HepG2 (cell line): ENCODE measurements at regions not wholly inside any gene's neighbourhood (a gene's known extent, or its start where the extent isn't known, plus 50 kb on each side); places are given as distances from the start of the nearest gene placed in this dataset.

ENCODE experiments used
- ATAC-seq: fragments of 200-7000 bp; cut with Tn5 transposase; 3 replicates; pipeline ENCODE4 v1.9.1; 2020; ENCODE audit warnings: mild to moderate bottlenecking, moderate library complexity
- BruUV-seq: library from RNA; stranded (reverse); fragments of 400-500 nt; replicated peaks from 2 replicates; lab custom pipeline; 2021; lab: Mats Ljungman, UMichigan
- CTCF ChIA-PET: fragments of 300-600 bp; formaldehyde crosslinking; extraction: SDS; loops from one replicate; lab custom pipeline; 2021; ENCODE audit warnings: low total read pairs, inconsistent platforms, low intra/inter-chr PET ratio; lab: Yijun Ruan, JAX
- POLR2A ChIA-PET: fragments of 350-600 bp; sonication (Branson Sonifier 250); formaldehyde crosslinking; loops from one replicate; lab custom pipeline; 2020; ENCODE audit warnings: antibody characterized with exemption, inconsistent platforms; lab: Yijun Ruan, JAX
- DNase-seq: peaks from one replicate; pipeline ENCODE4 v3.0.0-alpha.2; 2015; ENCODE audit warnings: low spot score
- FAIRE-seq: peaks from 3 replicates; lab custom pipeline; 2011; peaks lifted over from hg19 to GRCh38; lab: Jason Lieb, UNC
- H2AFZ ChIP-seq: one replicate; pipeline ENCODE4 v1.6.1; 2011; ENCODE audit warnings: low read length, inconsistent platforms
- H3K27ac ChIP-seq: fragments of 300-600 bp; 3 replicates; pipeline ENCODE4 v1.8.0; 2011; ENCODE audit warnings: mixed run types, mild to moderate bottlenecking, mixed read lengths, low read length, inconsistent platforms; ENCODE audit not compliant: insufficient read depth; ENCODE audit errors: extremely low read length
- H3K27me3 ChIP-seq, 2 experiments: fragments of 200-600 bp in 1 of 2; 2 replicates in 1 of 2; 3 replicates in 1 of 2; pipeline versions ENCODE4 v1.6.0 to v1.8.0; 2011; ENCODE audit warnings: low read length in 2 of 2, mild to moderate bottlenecking in 2 of 2, moderate library complexity in 2 of 2, inconsistent platforms in 1 of 2; ENCODE audit not compliant: insufficient read depth in 2 of 2, control insufficient read depth in 1 of 2
- H3K36me3 ChIP-seq, 2 experiments: fragments of 200-600 bp in 1 of 2; replicated peaks in 1 of 2; 2 replicates in 1 of 2; 3 replicates in 1 of 2; pipeline versions ENCODE4 v1.5.1 to v1.8.0; 2011; ENCODE audit warnings: low read length in 2 of 2, inconsistent platforms in 1 of 2; ENCODE audit not compliant: insufficient read depth in 2 of 2, control insufficient read depth in 1 of 2
- H3K4me1 ChIP-seq: 2 replicates; pipeline ENCODE4 v1.5.1; 2012; ENCODE audit warnings: low read length, inconsistent platforms; ENCODE audit not compliant: insufficient read depth
- H3K4me2 ChIP-seq: 2 replicates; pipeline ENCODE4 v1.6.0; 2011; ENCODE audit warnings: low read depth, low read length, inconsistent platforms
- H3K4me3 ChIP-seq, 3 experiments: fragments of 200-600 bp in 1 of 3; sonication (generic), shearing (Covaris generic) in 1 of 3; replicated peaks in 1 of 3; 2 replicates each; pipeline ENCODE4 v1.5.1; 2011 to 2016; ENCODE audit warnings: low read length in 3 of 3, inconsistent platforms in 2 of 3, low read depth in 2 of 3, mild to moderate bottlenecking in 2 of 3, control low read depth in 1 of 3, mixed read lengths in 1 of 3; ENCODE audit not compliant: insufficient read depth in 1 of 3
- H3K79me2 ChIP-seq: one replicate; pipeline ENCODE4 v1.6.1; 2011; ENCODE audit warnings: low read length, inconsistent platforms; ENCODE audit not compliant: insufficient read depth
- H3K9ac ChIP-seq: 2 replicates; pipeline ENCODE4 v1.6.0; 2011; ENCODE audit warnings: mild to moderate bottlenecking, low read depth, low read length, inconsistent platforms; ENCODE audit not compliant: insufficient read depth
- H3K9me3 ChIP-seq: 2 replicates; pipeline ENCODE4 v1.5.1; 2012; ENCODE audit warnings: mild to moderate bottlenecking, low read length
- H4K20me1 ChIP-seq: 2 replicates; pipeline ENCODE4 v1.6.0; 2011; ENCODE audit warnings: inconsistent platforms, mild to moderate bottlenecking, low read length, moderate library complexity; ENCODE audit not compliant: insufficient read depth
- ARHGAP35 ChIP-seq: sonication (generic); formaldehyde crosslinking; IDR thresholded peaks from 2 replicates; pipeline ENCODE4 v1.9.0; 2022; ENCODE audit warnings: mild to moderate bottlenecking, inconsistent platforms, moderate library complexity, missing genetic modification reagents, borderline replicate concordance
- CCDC6 ChIP-seq: sonication (generic); formaldehyde crosslinking; IDR thresholded peaks from 2 replicates; pipeline ENCODE4 v1.8.1; 2022; ENCODE audit warnings: mild to moderate bottlenecking, missing genetic modification reagents, moderate library complexity
- CREB1 ChIP-seq, 2 experiments: fragments of 450-650 bp in 1 of 2; IDR thresholded peaks; 2 replicates each; pipeline ENCODE4 v1.6.1; 2016 to 2017; ENCODE audit warnings: control low read depth in 1 of 2, mild to moderate bottlenecking in 1 of 2, missing compliant biosample characterization in 1 of 2, missing genetic modification characterization in 1 of 2
- GTF3A ChIP-seq: sonication (generic); formaldehyde crosslinking; conservative IDR thresholded peaks from 2 replicates; pipeline ENCODE4 v1.4.0; 2020; ENCODE audit warnings: mild to moderate bottlenecking, missing genetic modification reagents
- HNF4G ChIP-seq, 2 experiments: sonication (generic) in 1 of 2; formaldehyde crosslinking in 1 of 2; IDR thresholded peaks; 2 replicates each; pipeline versions ENCODE4 v1.4.0 to v1.6.1; 2011 to 2020; ENCODE audit warnings: borderline replicate concordance in 2 of 2, low read depth in 2 of 2, mild to moderate bottlenecking in 2 of 2, low read length in 1 of 2, missing genetic modification reagents in 1 of 2, moderate library complexity in 1 of 2
- XRCC5 ChIP-seq: fragments of 200-400 bp; formaldehyde crosslinking; optimal IDR thresholded peaks from 2 replicates; pipeline ENCODE3; 2017; ENCODE audit warnings: mild to moderate bottlenecking, low read length
- ZNF317 ChIP-seq: sonication (generic); formaldehyde crosslinking; IDR thresholded peaks from 2 replicates; pipeline ENCODE4 v1.5.0; 2020; ENCODE audit warnings: mild to moderate bottlenecking, missing genetic modification reagents
- ZNF562 ChIP-seq: sonication (generic); formaldehyde crosslinking; IDR thresholded peaks from 2 replicates; pipeline ENCODE4 v1.8.0; 2022; ENCODE audit warnings: missing genetic modification reagents, borderline replicate concordance
- ZNF572 ChIP-seq: sonication (generic); formaldehyde crosslinking; IDR thresholded peaks from 2 replicates; pipeline ENCODE4 v1.5.1; 2020; ENCODE audit warnings: mild to moderate bottlenecking, missing genetic modification reagents
- ZNF670 ChIP-seq: sonication (generic); formaldehyde crosslinking; IDR thresholded peaks from 2 replicates; pipeline ENCODE4 v1.8.0; 2022; ENCODE audit warnings: mild to moderate bottlenecking, missing genetic modification reagents, borderline replicate concordance
- WGBS: methylation state at CpG from one replicate; pipeline ENCODE4 v1.1.6; 2017; ENCODE audit warnings: low lambda C conversion rate; 5-methylcytosine and 5-hydroxymethylcytosine counted together
- in situ Hi-C: cut with HindIII; loops from 2 replicates; pipeline ENCODE4 v1.10.0; 2017; ENCODE audit warnings: low pct_unique_long_range_greater_than_20kb; ENCODE audit not compliant: extremely low pct_ligation_motif_present
- intact Hi-C: fragments of 100-400 bp; cut with micrococcal nuclease; formaldehyde crosslinking; loops from one replicate; pipeline ENCODE4 v1.10.0; 2022; ENCODE audit not compliant: unreplicated experiment
- TF ChIP-seq, protein P1 (sequence below): sonication (generic); formaldehyde crosslinking; IDR thresholded peaks from 2 replicates; pipeline ENCODE4 v1.4.0; 2020; ENCODE audit warnings: missing genetic modification reagents
- TF ChIP-seq, protein P2 (sequence below): sonication (generic); formaldehyde crosslinking; IDR thresholded peaks from 2 replicates; pipeline ENCODE4 v1.4.0; 2020; ENCODE audit warnings: mild to moderate bottlenecking, low read depth, missing genetic modification reagents
- TF ChIP-seq, protein P3 (sequence below): sonication (generic); formaldehyde crosslinking; conservative IDR thresholded peaks from 2 replicates; pipeline ENCODE4 v1.8.0; 2022; ENCODE audit warnings: low read depth, missing genetic modification reagents

DNA sequence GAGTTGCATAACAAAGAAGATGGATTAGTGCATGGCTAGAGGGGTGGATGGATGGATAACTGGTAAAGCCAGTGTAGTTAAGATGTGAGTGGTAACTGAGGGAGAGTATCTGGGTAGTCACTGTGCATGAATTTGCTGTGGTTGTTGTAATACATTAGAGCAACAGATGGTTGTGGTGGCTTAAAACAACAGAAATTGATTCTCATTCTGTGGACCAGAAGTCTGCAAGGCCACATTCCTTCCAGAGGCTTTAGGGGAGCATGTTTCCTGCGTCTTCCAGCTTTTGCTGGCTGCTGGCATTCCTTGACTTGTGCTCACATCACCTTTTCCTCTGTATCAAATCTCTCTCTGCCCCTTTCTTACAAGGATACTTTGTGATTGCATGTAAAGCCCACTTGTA is 155.4 kb downstream of the ASB1 start (continued):
- TF ChIP-seq, protein P1, sequence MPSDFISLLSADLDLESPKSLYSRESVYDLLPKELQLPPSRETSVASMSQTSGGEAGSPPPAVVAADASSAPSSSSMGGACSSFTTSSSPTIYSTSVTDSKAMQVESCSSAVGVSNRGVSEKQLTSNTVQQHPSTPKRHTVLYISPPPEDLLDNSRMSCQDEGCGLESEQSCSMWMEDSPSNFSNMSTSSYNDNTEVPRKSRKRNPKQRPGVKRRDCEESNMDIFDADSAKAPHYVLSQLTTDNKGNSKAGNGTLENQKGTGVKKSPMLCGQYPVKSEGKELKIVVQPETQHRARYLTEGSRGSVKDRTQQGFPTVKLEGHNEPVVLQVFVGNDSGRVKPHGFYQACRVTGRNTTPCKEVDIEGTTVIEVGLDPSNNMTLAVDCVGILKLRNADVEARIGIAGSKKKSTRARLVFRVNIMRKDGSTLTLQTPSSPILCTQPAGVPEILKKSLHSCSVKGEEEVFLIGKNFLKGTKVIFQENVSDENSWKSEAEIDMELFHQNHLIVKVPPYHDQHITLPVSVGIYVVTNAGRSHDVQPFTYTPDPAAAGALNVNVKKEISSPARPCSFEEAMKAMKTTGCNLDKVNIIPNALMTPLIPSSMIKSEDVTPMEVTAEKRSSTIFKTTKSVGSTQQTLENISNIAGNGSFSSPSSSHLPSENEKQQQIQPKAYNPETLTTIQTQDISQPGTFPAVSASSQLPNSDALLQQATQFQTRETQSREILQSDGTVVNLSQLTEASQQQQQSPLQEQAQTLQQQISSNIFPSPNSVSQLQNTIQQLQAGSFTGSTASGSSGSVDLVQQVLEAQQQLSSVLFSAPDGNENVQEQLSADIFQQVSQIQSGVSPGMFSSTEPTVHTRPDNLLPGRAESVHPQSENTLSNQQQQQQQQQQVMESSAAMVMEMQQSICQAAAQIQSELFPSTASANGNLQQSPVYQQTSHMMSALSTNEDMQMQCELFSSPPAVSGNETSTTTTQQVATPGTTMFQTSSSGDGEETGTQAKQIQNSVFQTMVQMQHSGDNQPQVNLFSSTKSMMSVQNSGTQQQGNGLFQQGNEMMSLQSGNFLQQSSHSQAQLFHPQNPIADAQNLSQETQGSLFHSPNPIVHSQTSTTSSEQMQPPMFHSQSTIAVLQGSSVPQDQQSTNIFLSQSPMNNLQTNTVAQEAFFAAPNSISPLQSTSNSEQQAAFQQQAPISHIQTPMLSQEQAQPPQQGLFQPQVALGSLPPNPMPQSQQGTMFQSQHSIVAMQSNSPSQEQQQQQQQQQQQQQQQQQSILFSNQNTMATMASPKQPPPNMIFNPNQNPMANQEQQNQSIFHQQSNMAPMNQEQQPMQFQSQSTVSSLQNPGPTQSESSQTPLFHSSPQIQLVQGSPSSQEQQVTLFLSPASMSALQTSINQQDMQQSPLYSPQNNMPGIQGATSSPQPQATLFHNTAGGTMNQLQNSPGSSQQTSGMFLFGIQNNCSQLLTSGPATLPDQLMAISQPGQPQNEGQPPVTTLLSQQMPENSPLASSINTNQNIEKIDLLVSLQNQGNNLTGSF (CRISPR knock-in tag) = no peak
- TF ChIP-seq CREB1 (IDR thresholded peaks at IDR 0.05) (no peak), CREB1 (CRISPR knock-in tag; IDR thresholded peaks at IDR 0.05) (no peak), ZNF670 (no peak), HNF4G (IDR thresholded peaks at IDR 0.05; ENCODE audit: borderline replicate concordance, low read depth, low read length) (no peak), HNF4G (CRISPR knock-in tag; IDR thresholded peaks at IDR 0.05; ENCODE audit: borderline replicate concordance, low read depth) (no peak), ZNF572 (no peak)
- TF ChIP-seq, protein P2, sequence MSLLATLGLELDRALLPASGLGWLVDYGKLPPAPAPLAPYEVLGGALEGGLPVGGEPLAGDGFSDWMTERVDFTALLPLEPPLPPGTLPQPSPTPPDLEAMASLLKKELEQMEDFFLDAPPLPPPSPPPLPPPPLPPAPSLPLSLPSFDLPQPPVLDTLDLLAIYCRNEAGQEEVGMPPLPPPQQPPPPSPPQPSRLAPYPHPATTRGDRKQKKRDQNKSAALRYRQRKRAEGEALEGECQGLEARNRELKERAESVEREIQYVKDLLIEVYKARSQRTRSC (CRISPR knock-in tag) = no peak

DNA sequence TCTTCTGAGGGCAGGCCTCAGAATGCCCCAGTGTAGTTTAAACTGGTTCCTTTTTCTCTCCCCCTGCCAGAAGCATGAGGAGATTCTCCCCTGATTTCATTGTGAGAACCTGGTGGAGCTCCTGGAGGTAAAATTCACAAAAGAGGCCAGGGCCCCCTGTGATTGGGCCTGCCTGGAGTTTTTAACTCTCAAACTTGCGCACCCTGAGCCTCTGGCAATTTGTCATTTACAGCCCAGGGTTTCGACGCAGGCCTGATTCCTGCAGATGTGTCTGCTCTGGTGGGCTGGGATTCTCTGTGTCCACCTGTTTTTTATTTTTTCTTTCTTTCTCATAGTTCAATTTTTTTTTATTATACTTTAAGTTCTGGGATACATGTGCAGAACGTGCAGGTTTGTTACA is 157.9 kb downstream of the ASB1 start:
- BruUV-seq = no TSS peak
- ChIA-PET POLR2A (no interaction called here), CTCF (no interaction called here)
- no peak for ATAC-seq
- no peak overlapping the region for H3K27ac ChIP-seq
- intact Hi-C loops (no loop called here), in situ Hi-C loops (no loop called here)
- no peaks in the 10 kb centered on the region for H3K79me2 ChIP-seq
- peaks cover 0 to 21% of the 10 kb centered on the region in 2 experiments; a peak in 3 of 5 replicates for H3K27me3 ChIP-seq
- WGBS = 38% methylated on average over 4 of the region's 4 CpGs
- H2AFZ ChIP-seq = no peak overlapping the region
- H3K9me3 ChIP-seq = no peaks in the 10 kb centered on the region
- FAIRE-seq = no peak
- H3K4me3 ChIP-seq = no peak overlapping the region
- no peaks in the 10 kb centered on the region for H3K36me3 ChIP-seq
- no peak overlapping the region for H3K9ac ChIP-seq
- H3K4me2 ChIP-seq = no peak overlapping the region
- no peaks in the 10 kb centered on the region for H3K4me1 ChIP-seq
- no peaks in the 10 kb centered on the region for H4K20me1 ChIP-seq
- DNase-seq = no peak
- TF ChIP-seq, protein P3, sequence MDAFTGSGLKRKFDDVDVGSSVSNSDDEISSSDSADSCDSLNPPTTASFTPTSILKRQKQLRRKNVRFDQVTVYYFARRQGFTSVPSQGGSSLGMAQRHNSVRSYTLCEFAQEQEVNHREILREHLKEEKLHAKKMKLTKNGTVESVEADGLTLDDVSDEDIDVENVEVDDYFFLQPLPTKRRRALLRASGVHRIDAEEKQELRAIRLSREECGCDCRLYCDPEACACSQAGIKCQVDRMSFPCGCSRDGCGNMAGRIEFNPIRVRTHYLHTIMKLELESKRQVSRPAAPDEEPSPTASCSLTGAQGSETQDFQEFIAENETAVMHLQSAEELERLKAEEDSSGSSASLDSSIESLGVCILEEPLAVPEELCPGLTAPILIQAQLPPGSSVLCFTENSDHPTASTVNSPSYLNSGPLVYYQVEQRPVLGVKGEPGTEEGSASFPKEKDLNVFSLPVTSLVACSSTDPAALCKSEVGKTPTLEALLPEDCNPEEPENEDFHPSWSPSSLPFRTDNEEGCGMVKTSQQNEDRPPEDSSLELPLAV (CRISPR knock-in tag) = no peak
- TF ChIP-seq, protein P2 (CRISPR knock-in tag) = no peak
- TF ChIP-seq ARHGAP35 (CRISPR knock-in tag) = no peak
- TF ChIP-seq CCDC6 (CRISPR knock-in tag) = no peak
- no peak for TF ChIP-seq ZNF317 (CRISPR knock-in tag)
- TF ChIP-seq GTF3A (CRISPR knock-in tag) = no peak
- no peak for TF ChIP-seq XRCC5
- TF ChIP-seq ZNF562 = no peak
